ENCODE measurements at regions not wholly inside any gene's neighbourhood (a gene's known extent, or its start where the extent isn't known, plus 50 kb on each side); places are given as distances from the start of the nearest gene placed in this dataset.

DNA sequence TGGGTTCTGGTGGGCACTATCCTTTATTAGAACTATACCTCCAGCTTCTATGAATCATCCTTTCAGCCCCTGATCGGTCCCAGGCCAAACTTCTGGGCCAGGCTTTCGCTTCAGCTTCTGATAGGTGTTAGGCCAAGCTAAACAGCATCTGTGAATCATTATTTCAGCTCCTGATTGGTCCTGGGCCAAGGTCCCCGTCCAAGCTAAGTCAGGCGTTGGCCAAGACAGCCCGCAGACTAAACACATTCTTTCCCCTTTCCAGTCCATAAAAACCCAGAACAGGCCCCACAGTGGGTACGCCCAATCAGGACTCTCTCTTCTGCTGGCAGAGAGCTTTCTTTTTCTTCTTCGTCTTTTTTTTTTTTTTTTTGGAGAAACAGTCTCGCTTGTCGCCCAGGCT, 1808.9 kb upstream of the SEL1L start:
- Histone ChIP-seq H3K4me3 (ENCODE audit: control insufficient read depth in 1 of 2, extremely low read depth in 1 of 2, low read length in 1 of 2) (no peak overlapping the region), H3K9me3 (no peaks in the 10 kb centered on the region), H3K4me1 (ENCODE audit: control insufficient read depth in 1 of 2, extremely low read depth in 1 of 2, insufficient read depth in 2 of 2, low read length in 2 of 2) (no peaks in the 10 kb centered on the region), H3K27ac (ENCODE audit: low read length) (no peak overlapping the region), H3K36me3 (ENCODE audit: control insufficient read depth in 2 of 2, extremely low read depth in 1 of 2, insufficient read depth in 1 of 2, low read length in 1 of 2) (no peaks in the 10 kb centered on the region), H3K27me3 (replicated peaks in 1 of 2; ENCODE audit: control insufficient read depth in 2 of 2, extremely low read depth in 1 of 2, insufficient read depth in 2 of 2, low read length in 1 of 2) (no peaks in the 10 kb centered on the region)
- ChIA-PET CTCF (no interaction called here), POLR2A (no interaction called here)
- Mint-ChIP-seq H3K9me3 (peaks cover 14 to 21% (median 20%) of the 10 kb centered on the region in 3 donors), H3K4me3 (no peak overlapping the region), H3K27me3 (no peaks in the 10 kb centered on the region), H3K27ac (no peak overlapping the region), H3K36me3 (no peaks in the 10 kb centered on the region), H3K4me1 (no peaks in the 10 kb centered on the region)
- ATAC-seq (replicated peaks in 1 of 4) = no peak
- 80% methylated on average over 6 of the region's 9 CpGs for WGBS (ENCODE audit: insufficient coverage)
- no peak for DNase-seq

GRCh38 chr14:83347874-83348273, 1814.2 kb upstream of the SEL1L start:
- no peaks in the 10 kb centered on the region for H3K9me3 ChIP-seq
- Mint-ChIP-seq H3K4me3 (no peak overlapping the region), H3K4me1 (no peaks in the 10 kb centered on the region), H3K27me3 (no peaks in the 10 kb centered on the region), H3K27ac (no peak overlapping the region), H3K9me3 (peaks cover 10 to 16% (median 12%) of the 10 kb centered on the region in 3 donors), H3K36me3 (no peaks in the 10 kb centered on the region)
- ChIA-PET CTCF (no interaction called here), POLR2A (no interaction called here)
- no peaks in the 10 kb centered on the region for H3K36me3 ChIP-seq (ENCODE audit: control insufficient read depth in 2 of 2, extremely low read depth in 1 of 2, insufficient read depth in 1 of 2, low read length in 1 of 2)
- H3K4me1 ChIP-seq (ENCODE audit: control insufficient read depth in 1 of 2, extremely low read depth in 1 of 2, insufficient read depth in 2 of 2, low read length in 2 of 2) = no peaks in the 10 kb centered on the region
- no peaks in the 10 kb centered on the region for H3K27me3 ChIP-seq (replicated peaks in 1 of 2; ENCODE audit: control insufficient read depth in 2 of 2, extremely low read depth in 1 of 2, insufficient read depth in 2 of 2, low read length in 1 of 2)
- DNase-seq (no peak), ATAC-seq (replicated peaks in 1 of 4) (no peak)
- H3K4me3 ChIP-seq (ENCODE audit: control insufficient read depth in 1 of 2, extremely low read depth in 1 of 2, low read length in 1 of 2) = no peak overlapping the region
- no peak overlapping the region for H3K27ac ChIP-seq (ENCODE audit: low read length)
- WGBS (ENCODE audit: insufficient coverage) = no CpG with 5 or more reads among the region's 1 CpG

DNA sequence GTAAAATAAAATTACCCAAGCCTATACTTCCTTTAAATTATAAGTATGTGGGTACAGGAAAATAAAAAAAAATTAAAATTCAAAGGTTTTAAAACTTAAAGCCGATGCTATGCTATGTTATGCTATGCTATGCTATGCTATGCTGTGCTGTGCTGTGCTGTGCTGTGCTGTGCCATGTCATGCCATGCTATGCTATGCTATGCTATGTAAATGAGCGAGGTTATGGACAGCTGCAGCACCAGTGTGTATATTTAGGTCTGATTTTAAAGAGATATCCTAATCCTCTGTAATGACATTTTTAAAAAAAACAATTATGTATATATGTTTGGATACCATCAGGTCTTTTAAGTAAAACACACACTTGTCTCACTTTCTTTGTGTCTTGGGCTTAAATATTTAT, 1822.0 kb upstream of the SEL1L start:
- Histone ChIP-seq H3K4me3 (ENCODE audit: control insufficient read depth in 1 of 2, extremely low read depth in 1 of 2, low read length in 1 of 2) (no peak overlapping the region), H3K27ac (ENCODE audit: low read length) (no peak overlapping the region), H3K9me3 (no peaks in the 10 kb centered on the region), H3K27me3 (replicated peaks in 1 of 2; ENCODE audit: control insufficient read depth in 2 of 2, extremely low read depth in 1 of 2, insufficient read depth in 2 of 2, low read length in 1 of 2) (no peaks in the 10 kb centered on the region), H3K36me3 (ENCODE audit: control insufficient read depth in 2 of 2, extremely low read depth in 1 of 2, insufficient read depth in 1 of 2, low read length in 1 of 2) (no peaks in the 10 kb centered on the region), H3K4me1 (ENCODE audit: control insufficient read depth in 1 of 2, extremely low read depth in 1 of 2, insufficient read depth in 2 of 2, low read length in 2 of 2) (no peaks in the 10 kb centered on the region)
- Mint-ChIP-seq H3K36me3 (no peaks in the 10 kb centered on the region), H3K4me1 (no peaks in the 10 kb centered on the region), H3K27me3 (no peaks in the 10 kb centered on the region), H3K4me3 (no peak overlapping the region), H3K27ac (no peak overlapping the region), H3K9me3 (peaks cover 8 to 27% (median 22%) of the 10 kb centered on the region in 3 donors)
- POLR2A ChIA-PET = no interaction called here
- CTCF ChIA-PET = no interaction called here
- ATAC-seq (replicated peaks in 1 of 4) = no peak
- DNase-seq = no peak
- 100% methylated on average over 1 of the region's 2 CpGs for WGBS (ENCODE audit: insufficient coverage)

GRCh38 chr14:83356080-83356479, 1822.4 kb upstream of the SEL1L start:
- ChIA-PET POLR2A (no interaction called here), CTCF (no interaction called here)
- Histone ChIP-seq H3K36me3 (ENCODE audit: control insufficient read depth in 2 of 2, extremely low read depth in 1 of 2, insufficient read depth in 1 of 2, low read length in 1 of 2) (no peaks in the 10 kb centered on the region), H3K9me3 (no peaks in the 10 kb centered on the region), H3K27ac (ENCODE audit: low read length) (no peak overlapping the region), H3K27me3 (replicated peaks in 1 of 2; ENCODE audit: control insufficient read depth in 2 of 2, extremely low read depth in 1 of 2, insufficient read depth in 2 of 2, low read length in 1 of 2) (no peaks in the 10 kb centered on the region), H3K4me3 (ENCODE audit: control insufficient read depth in 1 of 2, extremely low read depth in 1 of 2, low read length in 1 of 2) (no peak overlapping the region), H3K4me1 (ENCODE audit: control insufficient read depth in 1 of 2, extremely low read depth in 1 of 2, insufficient read depth in 2 of 2, low read length in 2 of 2) (no peaks in the 10 kb centered on the region)
- no peak overlapping the region for H3K27ac Mint-ChIP-seq
- ATAC-seq (replicated peaks in 1 of 4) (no peak), DNase-seq (no peak)
- no peaks in the 10 kb centered on the region for H3K4me1 Mint-ChIP-seq
- WGBS (ENCODE audit: insufficient coverage) = 80% methylated on average over 1 of the region's 5 CpGs
- H3K9me3 Mint-ChIP-seq = peaks cover 8 to 26% (median 22%) of the 10 kb centered on the region in 3 donors
- H3K27me3 Mint-ChIP-seq = no peaks in the 10 kb centered on the region
- H3K36me3 Mint-ChIP-seq = no peaks in the 10 kb centered on the region
- H3K4me3 Mint-ChIP-seq = no peak overlapping the region

- CTCF ChIA-PET = no interaction called here
- H3K4me3 Mint-ChIP-seq = no peak overlapping the region
- Histone ChIP-seq H3K4me1 (ENCODE audit: control insufficient read depth in 1 of 2, extremely low read depth in 1 of 2, insufficient read depth in 2 of 2, low read length in 2 of 2) (no peaks in the 10 kb centered on the region), H3K9me3 (peaks cover 4% of the 10 kb centered on the region), H3K27ac (ENCODE audit: low read length) (no peak overlapping the region), H3K4me3 (ENCODE audit: control insufficient read depth in 1 of 2, extremely low read depth in 1 of 2, low read length in 1 of 2) (no peak overlapping the region), H3K36me3 (ENCODE audit: control insufficient read depth in 2 of 2, extremely low read depth in 1 of 2, insufficient read depth in 1 of 2, low read length in 1 of 2) (no peaks in the 10 kb centered on the region), H3K27me3 (replicated peaks in 1 of 2; ENCODE audit: control insufficient read depth in 2 of 2, extremely low read depth in 1 of 2, insufficient read depth in 2 of 2, low read length in 1 of 2) (no peaks in the 10 kb centered on the region)
- H3K4me1 Mint-ChIP-seq = no peaks in the 10 kb centered on the region
- POLR2A ChIA-PET = no interaction called here
- H3K36me3 Mint-ChIP-seq = no peaks in the 10 kb centered on the region
- no peak for DNase-seq
- H3K9me3 Mint-ChIP-seq = peaks cover 15 to 34% (median 31%) of the 10 kb centered on the region in 3 donors
- no CpG with 5 or more reads among the region's 1 CpG for WGBS (ENCODE audit: insufficient coverage)
- H3K27me3 Mint-ChIP-seq = no peaks in the 10 kb centered on the region
- no peak for ATAC-seq (replicated peaks in 1 of 4)
- H3K27ac Mint-ChIP-seq = no peak overlapping the region
Measured at GRCh38 chr14:83372271-83372670, 1838.6 kb upstream of the SEL1L start.

DNA sequence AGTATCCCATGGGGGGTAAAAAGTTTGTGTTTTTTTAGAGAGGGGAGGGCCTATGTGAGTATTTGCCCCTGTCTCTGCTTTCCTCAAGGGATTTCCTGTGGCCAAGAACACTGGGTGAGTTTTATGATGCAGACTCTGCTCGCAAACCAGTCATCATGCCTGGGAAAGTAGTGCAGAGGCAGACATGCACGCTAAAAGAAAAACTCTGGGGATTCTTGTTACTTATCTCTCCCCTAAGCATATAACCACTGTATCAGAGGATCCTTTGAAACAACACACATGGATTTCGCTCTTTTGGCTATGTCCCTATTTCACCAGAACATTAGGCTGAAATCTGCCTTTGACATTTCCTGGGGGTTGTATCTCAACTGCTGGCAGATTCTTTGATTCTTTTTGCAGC, 1845.8 kb upstream of the SEL1L start:
- ChIA-PET CTCF (no interaction called here), POLR2A (no interaction called here)
- Mint-ChIP-seq H3K4me3 (no peak overlapping the region), H3K27ac (no peak overlapping the region), H3K27me3 (no peaks in the 10 kb centered on the region), H3K9me3 (peaks cover 21 to 34% (median 27%) of the 10 kb centered on the region in 3 donors), H3K36me3 (no peaks in the 10 kb centered on the region), H3K4me1 (no peaks in the 10 kb centered on the region)
- Histone ChIP-seq H3K27ac (ENCODE audit: low read length) (no peak overlapping the region), H3K4me1 (ENCODE audit: control insufficient read depth in 1 of 2, extremely low read depth in 1 of 2, insufficient read depth in 2 of 2, low read length in 2 of 2) (no peaks in the 10 kb centered on the region), H3K36me3 (ENCODE audit: control insufficient read depth in 2 of 2, extremely low read depth in 1 of 2, insufficient read depth in 1 of 2, low read length in 1 of 2) (no peaks in the 10 kb centered on the region), H3K4me3 (ENCODE audit: control insufficient read depth in 1 of 2, extremely low read depth in 1 of 2, low read length in 1 of 2) (no peak overlapping the region), H3K27me3 (replicated peaks in 1 of 2; ENCODE audit: control insufficient read depth in 2 of 2, extremely low read depth in 1 of 2, insufficient read depth in 2 of 2, low read length in 1 of 2) (no peaks in the 10 kb centered on the region), H3K9me3 (peaks cover 2% of the 10 kb centered on the region)
- ATAC-seq (replicated peaks in 1 of 4) (no peak), DNase-seq (no peak)
- WGBS (ENCODE audit: insufficient coverage) = 83% methylated on average over 1 of the region's 3 CpGs

DNA sequence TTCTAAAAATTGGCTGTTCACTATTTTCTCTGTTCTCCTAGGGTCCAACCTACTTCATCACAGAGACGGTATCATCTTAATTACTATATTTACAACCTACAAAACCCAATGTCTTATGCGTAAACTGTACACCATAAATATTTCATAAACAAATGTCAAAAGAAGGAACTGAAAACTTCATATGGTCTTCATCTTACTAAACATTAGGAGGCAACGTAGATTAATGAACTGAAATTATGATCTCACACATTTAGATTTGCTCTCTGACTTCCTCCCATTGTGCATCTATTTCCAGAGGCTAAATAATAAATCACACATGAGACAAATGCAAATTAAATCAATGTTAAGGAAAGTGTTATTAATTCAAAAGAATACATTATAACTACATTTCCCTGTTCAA, 1850.6 kb upstream of the SEL1L start:
- CTCF ChIA-PET = no interaction called here

More for the DNA sequence above, 1850.6 kb upstream of the SEL1L start:
- H3K36me3 Mint-ChIP-seq = no peaks in the 10 kb centered on the region
- ATAC-seq (replicated peaks in 1 of 4) (no peak), DNase-seq (no peak)
- H3K27ac Mint-ChIP-seq = no peak overlapping the region
- H3K27me3 ChIP-seq (replicated peaks in 1 of 2; ENCODE audit: control insufficient read depth in 2 of 2, extremely low read depth in 1 of 2, insufficient read depth in 2 of 2, low read length in 1 of 2) = no peaks in the 10 kb centered on the region
- no peaks in the 10 kb centered on the region for H3K4me1 ChIP-seq (ENCODE audit: control insufficient read depth in 1 of 2, extremely low read depth in 1 of 2, insufficient read depth in 2 of 2, low read length in 2 of 2)
- no peaks in the 10 kb centered on the region for H3K27me3 Mint-ChIP-seq
- no peak overlapping the region for H3K4me3 ChIP-seq (ENCODE audit: control insufficient read depth in 1 of 2, extremely low read depth in 1 of 2, low read length in 1 of 2)
- peaks cover 21 to 45% (median 25%) of the 10 kb centered on the region in 3 donors for H3K9me3 Mint-ChIP-seq
- no peaks in the 10 kb centered on the region for H3K36me3 ChIP-seq (ENCODE audit: control insufficient read depth in 2 of 2, extremely low read depth in 1 of 2, insufficient read depth in 1 of 2, low read length in 1 of 2)
- POLR2A ChIA-PET = no interaction called here
- no CpG with 5 or more reads among the region's 3 CpGs for WGBS (ENCODE audit: insufficient coverage)
- H3K27ac ChIP-seq (ENCODE audit: low read length) = no peak overlapping the region
- no peak overlapping the region for H3K4me3 Mint-ChIP-seq
- H3K9me3 ChIP-seq = no peaks in the 10 kb centered on the region
- H3K4me1 Mint-ChIP-seq = no peaks in the 10 kb centered on the region
